HL-60 (cell line): ENCODE measurements at regions not wholly inside any gene's neighbourhood (a gene's known extent, or its start where the extent isn't known, plus 50 kb on each side); places are given as distances from the start of the nearest gene placed in this dataset.

ENCODE experiments used
- POLR2AphosphoS5 ChIP-seq: IDR thresholded peaks from 2 replicates; pipeline ENCODE4 v1.6.1; 2012; ENCODE audit warnings: low read depth
- TF ChIP-seq, protein P1 (sequence below): IDR thresholded peaks from one replicate; pipeline ENCODE4 v1.5.1; 2011; ENCODE audit warnings: low read length, control low read depth, inconsistent platforms; ENCODE audit not compliant: insufficient read depth
- TF ChIP-seq, protein P2 (sequence below): IDR thresholded peaks from 2 replicates; pipeline ENCODE4 v1.6.1; 2012; ENCODE audit warnings: low read depth; ENCODE audit not compliant: insufficient replicate concordance

DNA sequence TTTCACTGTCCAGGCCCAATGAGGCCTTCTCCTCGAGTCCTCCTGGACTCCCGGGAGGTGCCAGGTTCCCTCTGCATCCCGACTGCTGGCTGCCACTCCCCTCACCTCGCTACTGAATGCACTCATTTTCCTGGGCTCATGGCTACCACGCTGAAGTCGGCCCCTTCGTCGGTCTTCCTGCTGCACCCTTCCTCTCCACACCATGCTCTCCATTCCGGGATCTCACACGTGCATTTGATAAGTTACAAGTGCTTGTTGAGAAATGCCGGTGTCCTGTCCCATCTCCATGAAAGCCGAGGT lies 334.7 kb upstream of the MYT1L start:
- TF ChIP-seq, protein P1, sequence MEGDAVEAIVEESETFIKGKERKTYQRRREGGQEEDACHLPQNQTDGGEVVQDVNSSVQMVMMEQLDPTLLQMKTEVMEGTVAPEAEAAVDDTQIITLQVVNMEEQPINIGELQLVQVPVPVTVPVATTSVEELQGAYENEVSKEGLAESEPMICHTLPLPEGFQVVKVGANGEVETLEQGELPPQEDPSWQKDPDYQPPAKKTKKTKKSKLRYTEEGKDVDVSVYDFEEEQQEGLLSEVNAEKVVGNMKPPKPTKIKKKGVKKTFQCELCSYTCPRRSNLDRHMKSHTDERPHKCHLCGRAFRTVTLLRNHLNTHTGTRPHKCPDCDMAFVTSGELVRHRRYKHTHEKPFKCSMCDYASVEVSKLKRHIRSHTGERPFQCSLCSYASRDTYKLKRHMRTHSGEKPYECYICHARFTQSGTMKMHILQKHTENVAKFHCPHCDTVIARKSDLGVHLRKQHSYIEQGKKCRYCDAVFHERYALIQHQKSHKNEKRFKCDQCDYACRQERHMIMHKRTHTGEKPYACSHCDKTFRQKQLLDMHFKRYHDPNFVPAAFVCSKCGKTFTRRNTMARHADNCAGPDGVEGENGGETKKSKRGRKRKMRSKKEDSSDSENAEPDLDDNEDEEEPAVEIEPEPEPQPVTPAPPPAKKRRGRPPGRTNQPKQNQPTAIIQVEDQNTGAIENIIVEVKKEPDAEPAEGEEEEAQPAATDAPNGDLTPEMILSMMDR, result no peak
- no peak for TF ChIP-seq POLR2AphosphoS5
- TF ChIP-seq, protein P2, sequence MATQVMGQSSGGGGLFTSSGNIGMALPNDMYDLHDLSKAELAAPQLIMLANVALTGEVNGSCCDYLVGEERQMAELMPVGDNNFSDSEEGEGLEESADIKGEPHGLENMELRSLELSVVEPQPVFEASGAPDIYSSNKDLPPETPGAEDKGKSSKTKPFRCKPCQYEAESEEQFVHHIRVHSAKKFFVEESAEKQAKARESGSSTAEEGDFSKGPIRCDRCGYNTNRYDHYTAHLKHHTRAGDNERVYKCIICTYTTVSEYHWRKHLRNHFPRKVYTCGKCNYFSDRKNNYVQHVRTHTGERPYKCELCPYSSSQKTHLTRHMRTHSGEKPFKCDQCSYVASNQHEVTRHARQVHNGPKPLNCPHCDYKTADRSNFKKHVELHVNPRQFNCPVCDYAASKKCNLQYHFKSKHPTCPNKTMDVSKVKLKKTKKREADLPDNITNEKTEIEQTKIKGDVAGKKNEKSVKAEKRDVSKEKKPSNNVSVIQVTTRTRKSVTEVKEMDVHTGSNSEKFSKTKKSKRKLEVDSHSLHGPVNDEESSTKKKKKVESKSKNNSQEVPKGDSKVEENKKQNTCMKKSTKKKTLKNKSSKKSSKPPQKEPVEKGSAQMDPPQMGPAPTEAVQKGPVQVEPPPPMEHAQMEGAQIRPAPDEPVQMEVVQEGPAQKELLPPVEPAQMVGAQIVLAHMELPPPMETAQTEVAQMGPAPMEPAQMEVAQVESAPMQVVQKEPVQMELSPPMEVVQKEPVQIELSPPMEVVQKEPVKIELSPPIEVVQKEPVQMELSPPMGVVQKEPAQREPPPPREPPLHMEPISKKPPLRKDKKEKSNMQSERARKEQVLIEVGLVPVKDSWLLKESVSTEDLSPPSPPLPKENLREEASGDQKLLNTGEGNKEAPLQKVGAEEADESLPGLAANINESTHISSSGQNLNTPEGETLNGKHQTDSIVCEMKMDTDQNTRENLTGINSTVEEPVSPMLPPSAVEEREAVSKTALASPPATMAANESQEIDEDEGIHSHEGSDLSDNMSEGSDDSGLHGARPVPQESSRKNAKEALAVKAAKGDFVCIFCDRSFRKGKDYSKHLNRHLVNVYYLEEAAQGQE, result no peak
